HG02973 (cell line): ENCODE measurements at regions not wholly inside any gene's neighbourhood (a gene's known extent, or its start where the extent isn't known, plus 50 kb on each side); places are given as distances from the start of the nearest gene placed in this dataset.
"Not testable (repeated sequence)": the region's sequence is repeated elsewhere in the genome, so short reads cannot be mapped to it uniquely, and the experiment has no call there.

ENCODE experiments used
- ATAC-seq: cut with Tn5 transposase; IDR thresholded peaks from one replicate; pipeline ENCODE4 v1.9.1; 2021; ENCODE audit warnings: moderate library complexity; ENCODE audit not compliant: unreplicated experiment

- ATAC-seq, result no peak
Observed at GRCh38 chr5:38149815-38150195, 108.6 kb upstream of the EGFLAM start.

GRCh38 chr5:38148021-38148625 is 110.2 kb upstream of the EGFLAM start:
- ATAC-seq, result no peak

- ATAC-seq, result no peak
Observed at GRCh38 chr5:38143384-38143783, 115.0 kb upstream of the EGFLAM start.

GRCh38 chr5:38141665-38142064 is 116.7 kb upstream of the EGFLAM start:
- ATAC-seq, result no peak

- no peak for ATAC-seq
Observed at GRCh38 chr5:38138574-38138973, 119.8 kb upstream of the EGFLAM start.

GRCh38 chr5:38135486-38136039 is 122.8 kb upstream of the EGFLAM start:
- ATAC-seq, result no peak

GRCh38 chr5:38134810-38135209 is 123.5 kb upstream of the EGFLAM start:
- ATAC-seq, result no peak

GRCh38 chr5:38134294-38134693 is 124.1 kb upstream of the EGFLAM start:
- not testable (repeated sequence) for ATAC-seq

GRCh38 chr5:38131686-38132085 is 126.7 kb upstream of the EGFLAM start:
- ATAC-seq, result no peak

- ATAC-seq, result no peak
Observed at GRCh38 chr5:38124321-38124720, 134.0 kb upstream of the EGFLAM start.

- ATAC-seq, result no peak
Observed at GRCh38 chr5:38121420-38121819, 136.9 kb upstream of the EGFLAM start.

- no peak for ATAC-seq
Observed at GRCh38 chr5:38119836-38120235, 138.5 kb upstream of the EGFLAM start.

GRCh38 chr5:38117784-38118479 is 140.4 kb upstream of the EGFLAM start:
- no peak for ATAC-seq

GRCh38 chr5:38115318-38115827 is 143.0 kb upstream of the EGFLAM start:
- no peak for ATAC-seq

- no peak for ATAC-seq
Observed at GRCh38 chr5:38113880-38114279, 144.5 kb upstream of the EGFLAM start.

GRCh38 chr5:38113456-38113855 is 144.9 kb upstream of the EGFLAM start:
- ATAC-seq, result no peak

GRCh38 chr5:38112938-38113337 is 145.4 kb upstream of the EGFLAM start:
- no peak for ATAC-seq

GRCh38 chr5:38110130-38110529 is 148.2 kb upstream of the EGFLAM start:
- ATAC-seq, result no peak

GRCh38 chr5:38107096-38107495 is 151.3 kb upstream of the EGFLAM start:
- ATAC-seq, result no peak

GRCh38 chr5:38105801-38106200 is 152.6 kb upstream of the EGFLAM start:
- no peak for ATAC-seq

GRCh38 chr5:38105231-38105570 is 153.2 kb upstream of the EGFLAM start:
- no peak for ATAC-seq

GRCh38 chr5:38104497-38105230 is 153.7 kb upstream of the EGFLAM start:
- no peak for ATAC-seq
